ENCODE measurements at regions not wholly inside any gene's neighbourhood (a gene's known extent, or its start where the extent isn't known, plus 50 kb on each side); places are given as distances from the start of the nearest gene placed in this dataset.

GRCh38 chr2:200725596-200725995 is 86.1 kb upstream of the BZW1 start:
- DNase-seq = no peak
- Mint-ChIP-seq H3K27me3 (ENCODE audit: low read depth) (peaks cover 25% of the 10 kb centered on the region), H3K27ac (no peak overlapping the region), H3K36me3 (ENCODE audit: insufficient read depth in 2 of 2) (peaks cover 0 to 2% of the 10 kb centered on the region in 2 donors), H3K4me3 (no peak overlapping the region), H3K4me1 (ENCODE audit: low read depth) (peaks cover 9% of the 10 kb centered on the region), H3K9me3 (peaks cover 0 to 2% of the 10 kb centered on the region in 2 donors)
- no peak for ATAC-seq (replicated peaks in 1 of 2)

GRCh38 chr2:200728630-200729029 is 83.1 kb upstream of the BZW1 start:
- Mint-ChIP-seq H3K4me3 (no peak overlapping the region), H3K9me3 (no peaks in the 10 kb centered on the region), H3K27me3 (ENCODE audit: low read depth) (peaks cover 19% of the 10 kb centered on the region), H3K36me3 (ENCODE audit: insufficient read depth in 2 of 2) (no peaks in the 10 kb centered on the region), H3K27ac (no peak overlapping the region), H3K4me1 (ENCODE audit: low read depth) (peaks cover 9% of the 10 kb centered on the region)
- ATAC-seq (replicated peaks in 1 of 2) (no peak), DNase-seq (no peak)

DNA sequence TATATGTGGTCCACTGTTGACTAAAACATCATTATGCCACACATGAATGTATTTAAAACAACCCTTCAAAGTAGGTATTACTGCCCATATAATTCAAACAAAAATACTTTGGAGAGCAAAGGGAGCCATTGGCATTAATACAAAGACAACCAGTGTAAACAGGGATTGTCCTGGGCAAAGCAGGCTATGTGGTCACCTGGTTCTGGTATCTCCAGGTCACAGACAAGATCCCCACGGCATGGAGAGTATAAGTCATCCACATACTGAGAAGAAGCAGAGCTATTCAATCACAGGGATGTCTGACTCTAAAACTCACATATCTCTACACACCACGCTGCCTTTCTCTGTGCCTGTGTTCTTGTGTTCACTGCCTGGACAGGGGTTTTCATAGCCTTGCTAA is 81.4 kb upstream of the BZW1 start:
- no peak for DNase-seq
- Mint-ChIP-seq H3K27ac (no peak overlapping the region), H3K4me3 (no peak overlapping the region), H3K27me3 (ENCODE audit: low read depth) (peaks cover 13% of the 10 kb centered on the region), H3K4me1 (ENCODE audit: low read depth) (peaks cover 22% of the 10 kb centered on the region), H3K36me3 (ENCODE audit: insufficient read depth in 2 of 2) (no peaks in the 10 kb centered on the region), H3K9me3 (no peaks in the 10 kb centered on the region)
- no peak for ATAC-seq (replicated peaks in 1 of 2)

GRCh38 chr2:200730960-200731359 is 80.8 kb upstream of the BZW1 start:
- Mint-ChIP-seq H3K4me1 (ENCODE audit: low read depth) (peaks cover 23% of the 10 kb centered on the region), H3K27ac (no peak overlapping the region), H3K36me3 (ENCODE audit: insufficient read depth in 2 of 2) (peaks cover 0 to 1% of the 10 kb centered on the region in 2 donors), H3K9me3 (peaks cover 0 to 1% of the 10 kb centered on the region in 2 donors), H3K27me3 (ENCODE audit: low read depth) (peaks cover 6% of the 10 kb centered on the region), H3K4me3 (no peak overlapping the region)
- ATAC-seq (replicated peaks in 1 of 2) (no peak), DNase-seq (no peak)

GRCh38 chr2:200732866-200733265 is 78.8 kb upstream of the BZW1 start:
- Mint-ChIP-seq H3K4me3 (no peak overlapping the region), H3K4me1 (ENCODE audit: low read depth) (peaks cover 29% of the 10 kb centered on the region), H3K27ac (no peak overlapping the region), H3K9me3 (peaks cover 0 to 1% of the 10 kb centered on the region in 2 donors), H3K27me3 (ENCODE audit: low read depth) (peaks cover 1% of the 10 kb centered on the region), H3K36me3 (ENCODE audit: insufficient read depth in 2 of 2) (peaks cover 0 to 1% of the 10 kb centered on the region in 2 donors)
- DNase-seq (no peak), ATAC-seq (replicated peaks in 1 of 2) (no peak)

GRCh38 chr2:200733713-200734198 is 78.0 kb upstream of the BZW1 start:
- peaks cover 29% of the 10 kb centered on the region for H3K4me1 Mint-ChIP-seq (ENCODE audit: low read depth)
- no peak overlapping the region for H3K4me3 Mint-ChIP-seq
- peaks cover 0 to 1% of the 10 kb centered on the region in 2 donors for H3K9me3 Mint-ChIP-seq
- H3K27me3 Mint-ChIP-seq (ENCODE audit: low read depth) = no peaks in the 10 kb centered on the region
- ATAC-seq (replicated peaks in 1 of 2) = no peak
- peaks cover 0 to 1% of the 10 kb centered on the region in 2 donors for H3K36me3 Mint-ChIP-seq (ENCODE audit: insufficient read depth in 2 of 2)
- H3K27ac Mint-ChIP-seq = no peak overlapping the region
- DNase-seq = no peak

GRCh38 chr2:200735061-200735460 is 76.6 kb upstream of the BZW1 start:
- ATAC-seq (replicated peaks in 1 of 2) (peak; percentile 34 to 70), DNase-seq (peak; percentile 42 to 57)
- peaks cover 29% of the 10 kb centered on the region for H3K4me1 Mint-ChIP-seq (ENCODE audit: low read depth)
- peaks cover 11% of the 10 kb centered on the region for H3K27me3 Mint-ChIP-seq (ENCODE audit: low read depth)
- H3K9me3 Mint-ChIP-seq = peaks cover 0 to 1% of the 10 kb centered on the region in 2 donors
- H3K27ac Mint-ChIP-seq = peak overlapping the region; percentile 88
- peak overlapping the region in 1 of 2 donors; percentile 5 for H3K4me3 Mint-ChIP-seq
- H3K36me3 Mint-ChIP-seq (ENCODE audit: insufficient read depth in 2 of 2) = peaks cover 0 to 1% of the 10 kb centered on the region in 2 donors

DNA sequence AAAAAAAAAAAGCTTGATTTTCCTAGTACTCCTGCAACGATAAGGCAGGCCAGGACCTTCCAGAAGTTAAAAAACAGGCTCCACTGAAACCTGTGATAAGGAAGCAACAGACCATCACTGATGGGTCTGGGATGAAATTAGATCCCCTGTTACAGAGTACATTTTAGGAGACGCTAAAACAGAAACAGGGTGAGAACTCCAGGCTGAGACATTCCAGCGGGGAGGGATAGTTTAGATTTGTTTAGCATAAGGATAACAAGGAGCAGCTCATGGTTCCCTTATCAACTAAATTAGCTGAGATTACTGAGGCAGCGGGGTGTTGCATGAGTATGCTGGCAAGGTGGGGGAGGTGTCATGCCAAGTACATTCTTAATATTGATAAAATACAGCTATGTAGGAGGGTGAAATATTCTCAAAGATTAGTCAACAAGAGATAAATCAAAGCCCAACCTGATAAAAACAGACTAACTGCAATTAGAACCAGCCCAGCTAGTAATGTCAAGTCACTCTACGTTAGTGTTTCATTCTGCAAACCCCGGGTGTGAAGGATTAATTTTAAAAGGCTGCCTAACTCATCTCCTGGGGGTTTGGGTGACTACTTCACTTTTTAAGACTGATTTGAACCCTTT is 75.0 kb upstream of the BZW1 start:
- H3K4me3 Mint-ChIP-seq = no peak overlapping the region
- peaks cover 0 to 1% of the 10 kb centered on the region in 2 donors for H3K9me3 Mint-ChIP-seq
- H3K4me1 Mint-ChIP-seq (ENCODE audit: low read depth) = peaks cover 29% of the 10 kb centered on the region
- H3K36me3 Mint-ChIP-seq (ENCODE audit: insufficient read depth in 2 of 2) = peaks cover 0 to 1% of the 10 kb centered on the region in 2 donors
- DNase-seq (no peak), ATAC-seq (replicated peaks in 1 of 2) (no peak)
- H3K27me3 Mint-ChIP-seq (ENCODE audit: low read depth) = peaks cover 12% of the 10 kb centered on the region
- no peak overlapping the region for H3K27ac Mint-ChIP-seq

DNA sequence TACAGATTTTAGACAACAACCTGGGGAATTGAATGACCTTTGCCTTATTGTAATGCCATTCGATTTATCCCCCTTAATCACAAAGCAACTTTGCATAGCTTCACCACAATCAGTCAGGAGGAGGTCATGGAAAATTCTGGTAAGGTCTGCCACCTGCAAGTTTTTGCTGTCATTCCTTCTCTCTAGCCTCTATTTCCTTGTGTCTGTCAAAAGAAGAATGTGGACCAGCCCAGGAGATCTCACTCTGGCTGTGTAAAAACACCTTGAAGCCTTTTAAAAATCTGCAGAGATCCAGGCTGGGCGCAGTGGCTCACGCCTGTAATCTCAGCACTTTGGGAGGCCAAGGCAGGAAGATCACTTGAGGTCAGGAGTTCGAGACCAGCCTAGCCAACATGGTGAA is 74.1 kb upstream of the BZW1 start:
- Mint-ChIP-seq H3K4me1 (ENCODE audit: low read depth) (peaks cover 29% of the 10 kb centered on the region), H3K36me3 (ENCODE audit: insufficient read depth in 2 of 2) (peaks cover 0 to 1% of the 10 kb centered on the region in 2 donors), H3K4me3 (no peak overlapping the region), H3K9me3 (peaks cover 0 to 1% of the 10 kb centered on the region in 2 donors), H3K27ac (no peak overlapping the region), H3K27me3 (ENCODE audit: low read depth) (peaks cover 12% of the 10 kb centered on the region)
- DNase-seq (no peak), ATAC-seq (replicated peaks in 1 of 2) (no peak)

- Mint-ChIP-seq H3K36me3 (ENCODE audit: insufficient read depth in 2 of 2) (peaks cover 0 to 1% of the 10 kb centered on the region in 2 donors), H3K4me3 (no peak overlapping the region), H3K4me1 (ENCODE audit: low read depth) (peaks cover 29% of the 10 kb centered on the region), H3K27me3 (ENCODE audit: low read depth) (peaks cover 12% of the 10 kb centered on the region), H3K9me3 (peaks cover 0 to 1% of the 10 kb centered on the region in 2 donors), H3K27ac (no peak overlapping the region)
- ATAC-seq (replicated peaks in 1 of 2) (no peak), DNase-seq (no peak)
Measured at GRCh38 chr2:200738590-200738989, 73.1 kb upstream of the BZW1 start.

GRCh38 chr2:200740907-200741306 is 70.8 kb upstream of the BZW1 start:
- DNase-seq = no peak
- peaks cover 9% of the 10 kb centered on the region for H3K4me1 Mint-ChIP-seq (ENCODE audit: low read depth)
- no peak for ATAC-seq (replicated peaks in 1 of 2)
- H3K9me3 Mint-ChIP-seq = no peaks in the 10 kb centered on the region
- no peaks in the 10 kb centered on the region for H3K36me3 Mint-ChIP-seq (ENCODE audit: insufficient read depth in 2 of 2)
- peaks cover 12% of the 10 kb centered on the region for H3K27me3 Mint-ChIP-seq (ENCODE audit: low read depth)
- H3K27ac Mint-ChIP-seq = no peak overlapping the region
- H3K4me3 Mint-ChIP-seq = no peak overlapping the region

- Mint-ChIP-seq H3K27ac (no peak overlapping the region), H3K4me1 (ENCODE audit: low read depth) (peaks cover 6% of the 10 kb centered on the region), H3K36me3 (ENCODE audit: insufficient read depth in 2 of 2) (no peaks in the 10 kb centered on the region), H3K4me3 (no peak overlapping the region), H3K9me3 (no peaks in the 10 kb centered on the region), H3K27me3 (ENCODE audit: low read depth) (peaks cover 12% of the 10 kb centered on the region)
- ATAC-seq (replicated peaks in 1 of 2) (no peak), DNase-seq (no peak)
Measured at GRCh38 chr2:200741468-200742202, 70.1 kb upstream of the BZW1 start.

- Mint-ChIP-seq H3K4me3 (no peak overlapping the region), H3K36me3 (ENCODE audit: insufficient read depth in 2 of 2) (no peaks in the 10 kb centered on the region), H3K4me1 (ENCODE audit: low read depth) (peaks cover 3% of the 10 kb centered on the region), H3K9me3 (no peaks in the 10 kb centered on the region), H3K27me3 (ENCODE audit: low read depth) (peaks cover 12% of the 10 kb centered on the region), H3K27ac (no peak overlapping the region)
- DNase-seq (no peak), ATAC-seq (replicated peaks in 1 of 2) (no peak)
Measured at GRCh38 chr2:200742426-200742825, 69.3 kb upstream of the BZW1 start.

Measured in activated T-cell treated with anti-CD3 and anti-CD28 coated beads, Interleukin-2, amount 50 U/mL, for 72 hours (primary cell).